ENCODE measurements at regions not wholly inside any gene's neighbourhood (a gene's known extent, or its start where the extent isn't known, plus 50 kb on each side); places are given as distances from the start of the nearest gene placed in this dataset.
"Not testable (repeated sequence)": the region's sequence is repeated elsewhere in the genome, so short reads cannot be mapped to it uniquely, and the experiment has no call there.

GRCh38 chr12:82595941-82596340 lies 90.8 kb upstream of the TMTC2 start:
- no peak for DNase-seq
- ChIA-PET POLR2A (no interaction called here), CTCF (no interaction called here)
- no peaks in the 10 kb centered on the region for H3K36me3 ChIP-seq (ENCODE audit: control insufficient read depth in 4 of 4, insufficient read depth in 4 of 4, low read length in 3 of 4)
- H3K9me3 ChIP-seq (ENCODE audit: control extremely low read depth in 1 of 5, control insufficient read depth in 4 of 5, insufficient read depth in 2 of 5, low read depth in 1 of 5, low read length in 4 of 5), result no peaks in the 10 kb centered on the region
- no peaks in the 10 kb centered on the region for H3K4me1 ChIP-seq (ENCODE audit: control extremely low read depth in 1 of 4, control insufficient read depth in 4 of 4, insufficient read depth in 4 of 4, low read length in 3 of 4)
- H3K27me3 ChIP-seq (replicated peaks in 2 of 5; ENCODE audit: control insufficient read depth in 4 of 5, insufficient read depth in 5 of 5, low read length in 4 of 5), result no peaks in the 10 kb centered on the region
- H3K27ac ChIP-seq (ENCODE audit: insufficient read depth in 1 of 2, low read depth in 1 of 2, low read length in 2 of 2, poor library complexity in 1 of 2, severe bottlenecking in 2 of 2), result no peak overlapping the region
- H3K4me3 ChIP-seq (ENCODE audit: control insufficient read depth in 1 of 7, extremely low read depth in 1 of 7, insufficient read depth in 4 of 7, low read depth in 2 of 7, low read length in 6 of 7), result no peak overlapping the region

GRCh38 chr12:82596483-82596882 lies 90.2 kb upstream of the TMTC2 start:
- H3K27ac ChIP-seq (ENCODE audit: insufficient read depth in 1 of 2, low read depth in 1 of 2, low read length in 2 of 2, poor library complexity in 1 of 2, severe bottlenecking in 2 of 2), result no peak overlapping the region
- no peak overlapping the region for H3K4me3 ChIP-seq (ENCODE audit: control insufficient read depth in 1 of 7, extremely low read depth in 1 of 7, insufficient read depth in 4 of 7, low read depth in 2 of 7, low read length in 6 of 7)
- H3K4me1 ChIP-seq (ENCODE audit: control extremely low read depth in 1 of 4, control insufficient read depth in 4 of 4, insufficient read depth in 4 of 4, low read length in 3 of 4), result no peaks in the 10 kb centered on the region
- no peaks in the 10 kb centered on the region for H3K27me3 ChIP-seq (replicated peaks in 2 of 5; ENCODE audit: control insufficient read depth in 4 of 5, insufficient read depth in 5 of 5, low read length in 4 of 5)
- no CpG with 5 or more reads among the region's 1 CpG for WGBS (ENCODE audit: insufficient coverage)
- DNase-seq, result no peak
- ChIA-PET CTCF (interaction anchor here (1.1 kb wide), 1 partner anchor 12 kb away, joined by 3 read pairs; no protein-coding TSS in a partner anchor), POLR2A (no interaction called here)
- no peaks in the 10 kb centered on the region for H3K9me3 ChIP-seq (ENCODE audit: control extremely low read depth in 1 of 5, control insufficient read depth in 4 of 5, insufficient read depth in 2 of 5, low read depth in 1 of 5, low read length in 4 of 5)
- no peaks in the 10 kb centered on the region for H3K36me3 ChIP-seq (ENCODE audit: control insufficient read depth in 4 of 4, insufficient read depth in 4 of 4, low read length in 3 of 4)

GRCh38 chr12:82600379-82600778 lies 86.3 kb upstream of the TMTC2 start:
- POLR2A ChIA-PET, result no interaction called here
- H3K4me3 ChIP-seq (ENCODE audit: control insufficient read depth in 1 of 7, extremely low read depth in 1 of 7, insufficient read depth in 4 of 7, low read depth in 2 of 7, low read length in 6 of 7), result no peak overlapping the region
- H3K27ac ChIP-seq (ENCODE audit: insufficient read depth in 1 of 2, low read depth in 1 of 2, low read length in 2 of 2, poor library complexity in 1 of 2, severe bottlenecking in 2 of 2), result no peak overlapping the region
- H3K9me3 ChIP-seq (ENCODE audit: control extremely low read depth in 1 of 5, control insufficient read depth in 4 of 5, insufficient read depth in 2 of 5, low read depth in 1 of 5, low read length in 4 of 5), result no peaks in the 10 kb centered on the region
- no peaks in the 10 kb centered on the region for H3K36me3 ChIP-seq (ENCODE audit: control insufficient read depth in 4 of 4, insufficient read depth in 4 of 4, low read length in 3 of 4)
- H3K27me3 ChIP-seq (replicated peaks in 2 of 5; ENCODE audit: control insufficient read depth in 4 of 5, insufficient read depth in 5 of 5, low read length in 4 of 5), result no peaks in the 10 kb centered on the region
- DNase-seq, result no peak
- H3K4me1 ChIP-seq (ENCODE audit: control extremely low read depth in 1 of 4, control insufficient read depth in 4 of 4, insufficient read depth in 4 of 4, low read length in 3 of 4), result no peaks in the 10 kb centered on the region
- CTCF ChIA-PET, result no interaction called here

- POLR2A ChIA-PET; H3K9me3 ChIP-seq (ENCODE audit: control extremely low read depth in 1 of 5, control insufficient read depth in 4 of 5, insufficient read depth in 2 of 5, low read depth in 1 of 5, low read length in 4 of 5); CTCF ChIA-PET; H3K36me3 ChIP-seq (ENCODE audit: control insufficient read depth in 4 of 4, insufficient read depth in 4 of 4, low read length in 3 of 4); H3K27me3 ChIP-seq (replicated peaks in 2 of 5; ENCODE audit: control insufficient read depth in 4 of 5, insufficient read depth in 5 of 5, low read length in 4 of 5); H3K4me3 ChIP-seq (ENCODE audit: control insufficient read depth in 1 of 7, extremely low read depth in 1 of 7, insufficient read depth in 4 of 7, low read depth in 2 of 7, low read length in 6 of 7); DNase-seq; H3K27ac ChIP-seq (ENCODE audit: insufficient read depth in 1 of 2, low read depth in 1 of 2, low read length in 2 of 2, poor library complexity in 1 of 2, severe bottlenecking in 2 of 2); H3K4me1 ChIP-seq (ENCODE audit: control extremely low read depth in 1 of 4, control insufficient read depth in 4 of 4, insufficient read depth in 4 of 4, low read length in 3 of 4): not testable (repeated sequence)
Measured at GRCh38 chr12:82603647-82604046, 83.1 kb upstream of the TMTC2 start.

- ChIA-PET CTCF (no interaction called here), POLR2A (no interaction called here)
- Histone ChIP-seq H3K27me3 (replicated peaks in 2 of 5; ENCODE audit: control insufficient read depth in 4 of 5, insufficient read depth in 5 of 5, low read length in 4 of 5) (no peaks in the 10 kb centered on the region), H3K9me3 (ENCODE audit: control extremely low read depth in 1 of 5, control insufficient read depth in 4 of 5, insufficient read depth in 2 of 5, low read depth in 1 of 5, low read length in 4 of 5) (no peaks in the 10 kb centered on the region), H3K36me3 (ENCODE audit: control insufficient read depth in 4 of 4, insufficient read depth in 4 of 4, low read length in 3 of 4) (no peaks in the 10 kb centered on the region), H3K4me1 (ENCODE audit: control extremely low read depth in 1 of 4, control insufficient read depth in 4 of 4, insufficient read depth in 4 of 4, low read length in 3 of 4) (no peaks in the 10 kb centered on the region), H3K4me3 (ENCODE audit: control insufficient read depth in 1 of 7, extremely low read depth in 1 of 7, insufficient read depth in 4 of 7, low read depth in 2 of 7, low read length in 6 of 7) (no peak overlapping the region), H3K27ac (ENCODE audit: insufficient read depth in 1 of 2, low read depth in 1 of 2, low read length in 2 of 2, poor library complexity in 1 of 2, severe bottlenecking in 2 of 2) (no peak overlapping the region)
- DNase-seq, result no peak
Measured at GRCh38 chr12:82605115-82605514, 81.6 kb upstream of the TMTC2 start.

- no peaks in the 10 kb centered on the region for H3K4me1 ChIP-seq (ENCODE audit: control extremely low read depth in 1 of 4, control insufficient read depth in 4 of 4, insufficient read depth in 4 of 4, low read length in 3 of 4)
- ChIA-PET POLR2A (no interaction called here), CTCF (no interaction called here)
- no peaks in the 10 kb centered on the region for H3K36me3 ChIP-seq (ENCODE audit: control insufficient read depth in 4 of 4, insufficient read depth in 4 of 4, low read length in 3 of 4)
- no peak overlapping the region for H3K27ac ChIP-seq (ENCODE audit: insufficient read depth in 1 of 2, low read depth in 1 of 2, low read length in 2 of 2, poor library complexity in 1 of 2, severe bottlenecking in 2 of 2)
- H3K9me3 ChIP-seq (ENCODE audit: control extremely low read depth in 1 of 5, control insufficient read depth in 4 of 5, insufficient read depth in 2 of 5, low read depth in 1 of 5, low read length in 4 of 5), result no peaks in the 10 kb centered on the region
- WGBS (ENCODE audit: insufficient coverage), result 88% methylated on average over 1 of the region's 1 CpG
- H3K4me3 ChIP-seq (ENCODE audit: control insufficient read depth in 1 of 7, extremely low read depth in 1 of 7, insufficient read depth in 4 of 7, low read depth in 2 of 7, low read length in 6 of 7), result no peak overlapping the region
- DNase-seq, result no peak
- no peaks in the 10 kb centered on the region for H3K27me3 ChIP-seq (replicated peaks in 2 of 5; ENCODE audit: control insufficient read depth in 4 of 5, insufficient read depth in 5 of 5, low read length in 4 of 5)
Measured at GRCh38 chr12:82608706-82609105, 78.0 kb upstream of the TMTC2 start.

GRCh38 chr12:82609234-82609914 lies 77.3 kb upstream of the TMTC2 start:
- POLR2A ChIA-PET, result no interaction called here
- no peaks in the 10 kb centered on the region for H3K36me3 ChIP-seq (ENCODE audit: control insufficient read depth in 4 of 4, insufficient read depth in 4 of 4, low read length in 3 of 4)
- WGBS (ENCODE audit: insufficient coverage), result 100% methylated on average over 1 of the region's 2 CpGs
- no peaks in the 10 kb centered on the region for H3K4me1 ChIP-seq (ENCODE audit: control extremely low read depth in 1 of 4, control insufficient read depth in 4 of 4, insufficient read depth in 4 of 4, low read length in 3 of 4)
- no peaks in the 10 kb centered on the region for H3K27me3 ChIP-seq (replicated peaks in 2 of 5; ENCODE audit: control insufficient read depth in 4 of 5, insufficient read depth in 5 of 5, low read length in 4 of 5)
- DNase-seq, result no peak
- no peak overlapping the region for H3K4me3 ChIP-seq (ENCODE audit: control insufficient read depth in 1 of 7, extremely low read depth in 1 of 7, insufficient read depth in 4 of 7, low read depth in 2 of 7, low read length in 6 of 7)
- no peak overlapping the region for H3K27ac ChIP-seq (ENCODE audit: insufficient read depth in 1 of 2, low read depth in 1 of 2, low read length in 2 of 2, poor library complexity in 1 of 2, severe bottlenecking in 2 of 2)
- CTCF ChIA-PET, result interaction anchor here (1.1 kb wide), 1 partner anchor 13 kb away, joined by 3 read pairs; no protein-coding TSS in a partner anchor
- H3K9me3 ChIP-seq (ENCODE audit: control extremely low read depth in 1 of 5, control insufficient read depth in 4 of 5, insufficient read depth in 2 of 5, low read depth in 1 of 5, low read length in 4 of 5), result no peaks in the 10 kb centered on the region

All from common myeloid progenitor, CD34-positive (primary cell).